SW 1271 (cell line): ENCODE measurements at regions not wholly inside any gene's neighbourhood (a gene's known extent, or its start where the extent isn't known, plus 50 kb on each side); places are given as distances from the start of the nearest gene placed in this dataset.
"Not testable (repeated sequence)": the region's sequence is repeated elsewhere in the genome, so short reads cannot be mapped to it uniquely, and the experiment has no call there.

Experiments
- DNase-seq, 2 experiments: peaks; one replicate each; lab custom pipeline; 2025; lab: John Stamatoyannopoulos, UW

GRCh38 chr3:153910387-153910786, 210.8 kb upstream of the ARHGEF26 start:
- no peak for DNase-seq

DNA sequence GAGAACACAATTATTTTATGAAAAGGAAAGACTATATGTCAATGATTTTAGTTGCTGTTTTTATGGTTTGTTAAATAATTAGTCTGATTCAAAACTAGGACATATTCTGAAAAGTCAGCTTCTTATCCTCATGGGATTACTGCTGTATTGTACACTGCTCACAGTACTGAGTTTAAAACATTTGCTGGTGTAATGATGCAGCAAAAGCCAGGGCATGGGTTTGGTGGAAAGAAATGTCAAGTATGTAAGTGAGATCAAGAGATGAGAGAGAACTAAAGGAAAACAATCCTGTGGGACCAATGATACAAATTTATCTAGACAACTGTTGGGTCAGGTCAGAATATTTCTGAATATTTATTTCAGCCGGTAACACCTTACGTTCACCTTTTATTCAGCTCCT, 210.1 kb upstream of the ARHGEF26 start:
- no peak for DNase-seq

- DNase-seq = no peak
Measured at GRCh38 chr3:153919773-153920172, 201.4 kb upstream of the ARHGEF26 start.

- DNase-seq = no peak
Measured at GRCh38 chr3:153921826-153922225, 199.4 kb upstream of the ARHGEF26 start.

DNA sequence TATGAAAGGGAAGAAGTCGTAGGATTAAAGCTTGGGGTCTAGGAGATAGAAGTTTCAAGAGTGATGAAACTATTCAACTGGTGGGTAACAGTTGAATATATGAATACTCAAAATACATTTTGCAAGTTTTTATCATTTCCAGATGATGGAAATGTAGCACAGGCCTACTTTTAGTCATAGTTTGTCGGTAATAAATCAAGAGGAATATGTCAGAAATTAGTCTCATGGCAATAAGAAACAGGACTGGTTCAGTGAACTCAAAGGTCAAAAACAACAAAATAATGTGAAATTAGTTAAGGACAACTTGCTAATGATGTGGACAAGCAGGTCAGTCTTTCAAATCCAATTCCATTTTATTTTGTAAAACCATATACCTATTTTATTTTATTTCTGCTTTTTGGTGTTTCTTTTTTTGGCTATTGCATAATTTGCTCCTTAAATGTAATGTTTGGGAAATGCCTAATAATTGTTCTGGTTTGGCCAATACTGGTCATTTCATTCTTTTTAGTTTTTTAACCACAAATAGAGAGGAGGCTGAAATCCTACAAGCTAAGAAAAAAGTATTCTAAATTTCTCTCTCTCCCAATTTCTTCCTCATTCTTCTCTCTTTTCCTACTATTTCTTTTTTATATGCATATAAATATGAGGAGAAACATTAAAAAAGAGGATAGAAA, 195.2 kb upstream of the ARHGEF26 start:
- no peak for DNase-seq

- peak in 1 of 2 experiments; percentile 40 for DNase-seq
Measured at GRCh38 chr3:153927107-153927506, 194.1 kb upstream of the ARHGEF26 start.

- DNase-seq = no peak
Measured at GRCh38 chr3:153928851-153929250, 192.3 kb upstream of the ARHGEF26 start.

GRCh38 chr3:153933481-153933880, 187.7 kb upstream of the ARHGEF26 start:
- DNase-seq = not testable (repeated sequence)

DNA sequence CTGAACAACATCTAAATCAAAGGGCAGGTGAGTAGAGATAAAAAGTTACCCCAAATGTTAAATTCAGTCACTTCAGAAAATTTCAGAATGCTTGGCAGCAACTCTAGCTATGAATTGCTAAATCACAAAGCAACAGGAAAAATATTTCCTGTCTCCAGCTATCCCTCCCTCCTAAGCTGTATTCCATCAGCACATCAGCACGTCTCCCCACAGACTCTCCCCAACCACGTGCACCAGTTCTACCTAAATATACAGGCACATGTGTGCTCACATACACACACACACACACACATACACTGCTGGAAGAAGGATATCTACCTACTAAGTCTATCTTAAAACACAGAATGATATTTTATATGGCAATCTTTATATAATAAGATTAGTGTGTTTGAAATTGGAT, 177.1 kb upstream of the ARHGEF26 start:
- DNase-seq = no peak

GRCh38 chr3:153951276-153951675, 169.9 kb upstream of the ARHGEF26 start:
- DNase-seq = no peak

DNA sequence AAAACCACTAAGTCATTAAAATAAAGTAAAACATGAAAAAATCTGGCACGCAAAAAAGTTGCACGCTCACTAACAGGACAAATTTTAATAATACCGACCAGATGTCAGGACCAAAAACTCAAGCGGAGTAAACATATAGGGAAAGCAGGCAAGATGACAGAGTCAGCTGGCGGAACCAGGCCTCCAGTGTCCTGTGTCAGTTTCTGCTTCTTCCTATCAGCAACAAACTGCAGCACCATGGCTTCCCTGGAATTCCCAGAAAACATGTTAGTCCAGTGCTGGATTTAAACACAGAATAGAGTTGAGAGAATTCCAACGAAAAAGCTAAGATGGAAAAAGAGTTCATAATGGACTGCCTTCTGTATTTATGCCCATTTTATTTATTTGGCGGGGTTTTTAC, 169.1 kb upstream of the ARHGEF26 start:
- DNase-seq = no peak

DNA sequence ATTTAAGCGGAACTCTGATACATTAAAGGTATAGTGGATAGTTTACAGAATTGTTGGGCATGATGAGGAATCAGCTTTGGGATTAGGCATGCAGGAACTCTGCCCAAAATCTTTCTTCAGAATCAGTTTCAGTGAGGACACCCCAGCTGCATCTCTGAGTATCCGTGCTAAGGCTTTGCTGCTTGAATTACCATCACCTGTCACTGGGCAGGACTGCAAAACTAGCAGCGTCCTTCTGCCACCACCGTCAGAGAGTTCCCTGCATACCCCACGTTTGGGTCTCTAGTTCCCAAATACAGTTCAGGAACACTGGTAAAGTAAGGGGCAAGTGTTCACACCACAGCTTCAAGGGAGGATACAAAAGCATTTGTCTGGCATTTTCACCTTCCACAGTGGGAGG, 164.6 kb upstream of the ARHGEF26 start:
- no peak for DNase-seq

DNA sequence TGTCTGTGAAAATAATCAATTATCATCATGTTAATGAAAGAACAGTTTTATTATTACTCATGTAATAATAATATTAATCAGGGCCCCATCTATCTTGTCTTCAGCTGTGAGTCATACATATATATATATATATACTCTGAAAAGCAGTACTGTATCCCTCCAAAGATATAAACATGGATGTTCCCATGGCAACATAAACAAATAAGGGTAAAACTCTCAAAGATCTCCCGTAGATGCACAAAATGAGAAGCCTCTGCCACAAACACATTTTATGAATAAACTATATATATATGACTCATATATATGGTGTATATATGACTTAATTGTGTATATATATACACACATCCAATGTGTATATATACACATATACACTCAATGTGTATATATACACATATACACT, 163.8 kb upstream of the ARHGEF26 start:
- DNase-seq = no peak

DNA sequence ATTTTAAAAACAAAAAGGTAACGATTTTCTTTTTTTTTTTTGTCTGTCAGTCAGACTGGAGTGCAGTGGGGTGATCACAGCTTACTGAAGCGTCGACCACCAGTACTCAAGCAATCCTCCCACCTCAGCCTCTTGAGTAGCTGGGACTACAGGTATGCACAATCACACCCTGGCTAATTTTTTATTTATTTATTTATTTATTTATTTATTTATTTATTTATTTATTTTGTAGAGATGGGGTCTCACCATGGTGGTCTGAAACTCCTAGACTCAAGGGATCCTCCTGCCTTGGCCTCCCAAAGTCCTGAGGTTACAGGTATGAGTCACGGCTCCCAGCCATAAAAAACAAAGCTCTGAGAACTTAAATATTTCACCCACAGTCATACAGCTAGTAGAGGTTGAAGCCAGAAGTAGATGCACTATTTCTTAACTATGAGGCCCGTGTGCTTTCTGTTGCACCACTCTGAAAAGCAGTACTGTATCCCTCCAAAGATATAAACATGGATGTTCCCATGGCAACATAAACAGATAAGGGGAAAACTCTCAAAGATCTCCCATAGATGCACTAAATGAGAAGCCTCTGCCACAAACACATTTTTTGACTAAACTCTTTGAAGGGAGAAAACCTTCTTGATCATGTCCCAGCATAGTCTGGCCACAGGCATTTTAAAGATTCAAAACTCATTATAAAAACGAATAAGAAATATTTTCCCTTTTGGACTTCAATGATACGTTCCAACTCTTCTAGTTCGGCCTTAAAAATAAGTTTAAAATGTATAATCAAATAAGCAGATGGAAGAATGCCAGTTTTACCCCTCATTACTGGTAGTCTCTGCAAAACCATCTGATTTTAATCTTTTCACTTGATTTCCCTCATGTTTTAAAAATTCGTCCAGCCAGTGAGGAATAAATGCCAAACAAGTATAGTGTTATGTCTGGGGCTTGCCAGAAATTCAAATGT, 162.3 kb upstream of the ARHGEF26 start:
- no peak for DNase-seq

- DNase-seq = no peak
Measured at GRCh38 chr3:153960458-153961074, 160.6 kb upstream of the ARHGEF26 start.

DNA sequence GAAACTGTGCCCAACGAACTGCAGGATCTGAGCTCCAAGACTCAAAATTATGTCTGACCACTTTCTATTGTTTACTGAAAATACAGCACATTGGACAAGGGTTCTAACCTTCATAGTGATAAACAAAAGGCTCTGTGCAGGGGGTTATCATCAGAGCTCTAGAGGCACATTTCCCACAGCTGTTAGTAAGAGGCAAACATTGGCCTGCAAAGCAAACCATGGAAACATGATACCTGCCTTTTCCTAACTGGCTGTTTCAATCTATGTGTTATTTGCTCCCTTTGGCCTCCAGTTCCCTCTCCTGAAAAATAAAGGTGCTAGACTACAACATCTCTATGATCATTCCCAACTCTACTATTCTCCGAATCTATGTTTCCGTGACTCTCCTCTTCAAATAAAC, 159.7 kb upstream of the ARHGEF26 start:
- no peak for DNase-seq

DNA sequence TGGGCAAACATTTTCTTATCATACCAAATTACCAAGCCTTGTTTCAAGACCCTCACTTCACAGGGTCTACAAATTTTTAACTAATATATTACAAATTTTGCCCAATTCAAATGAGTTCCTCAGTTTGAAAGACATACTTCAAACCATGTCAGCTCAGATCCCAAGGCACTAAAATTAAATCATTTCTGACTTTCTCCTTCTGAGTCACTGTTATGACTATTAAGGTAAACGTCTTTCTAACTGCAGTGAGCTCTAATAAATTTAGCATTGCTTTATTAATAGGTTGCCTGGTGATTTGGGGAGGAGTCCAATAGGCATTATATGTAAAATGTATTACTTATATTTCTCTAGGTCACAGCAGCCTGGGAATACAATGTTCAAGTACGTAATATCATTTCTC, 158.2 kb upstream of the ARHGEF26 start:
- DNase-seq = no peak

DNA sequence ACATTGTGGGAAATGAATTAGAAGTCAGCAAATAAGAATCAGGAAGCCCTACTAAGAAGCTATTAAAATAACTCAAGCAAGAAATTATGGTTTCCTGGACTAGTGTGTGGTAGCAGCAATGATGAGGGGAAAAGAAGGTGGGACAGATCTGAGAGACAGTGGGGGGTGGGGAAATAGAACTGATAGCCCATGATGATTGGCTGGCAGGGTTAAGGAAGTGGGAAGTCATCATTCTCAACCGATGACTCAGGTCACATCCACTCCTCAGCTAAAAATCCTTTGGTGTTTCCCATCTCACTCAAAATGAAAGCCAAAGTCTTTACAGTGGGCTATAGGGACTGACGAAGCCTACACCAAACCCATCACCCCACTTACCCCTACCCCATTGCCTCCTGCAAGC, 153.9 kb upstream of the ARHGEF26 start:
- DNase-seq = no peak

DNA sequence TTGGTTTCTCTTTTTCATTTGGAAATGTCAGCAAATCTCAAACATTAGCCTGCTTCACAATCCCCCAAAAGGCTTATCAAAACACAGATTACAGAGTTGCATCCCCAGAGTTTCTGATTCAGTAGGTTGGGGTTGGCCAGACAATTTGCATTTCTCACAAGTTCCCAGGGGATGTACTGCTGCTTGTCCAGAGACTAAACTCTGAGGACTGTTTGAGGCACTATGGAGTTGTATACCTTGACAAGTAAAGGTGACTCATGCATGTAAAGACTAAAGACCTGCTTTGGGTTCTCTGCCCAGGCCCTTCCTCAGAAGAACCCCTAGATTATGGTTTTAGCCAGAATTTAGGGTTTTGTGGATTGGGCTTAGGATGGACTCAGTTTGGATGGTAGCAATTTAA, 151.1 kb upstream of the ARHGEF26 start:
- DNase-seq = no peak

DNA sequence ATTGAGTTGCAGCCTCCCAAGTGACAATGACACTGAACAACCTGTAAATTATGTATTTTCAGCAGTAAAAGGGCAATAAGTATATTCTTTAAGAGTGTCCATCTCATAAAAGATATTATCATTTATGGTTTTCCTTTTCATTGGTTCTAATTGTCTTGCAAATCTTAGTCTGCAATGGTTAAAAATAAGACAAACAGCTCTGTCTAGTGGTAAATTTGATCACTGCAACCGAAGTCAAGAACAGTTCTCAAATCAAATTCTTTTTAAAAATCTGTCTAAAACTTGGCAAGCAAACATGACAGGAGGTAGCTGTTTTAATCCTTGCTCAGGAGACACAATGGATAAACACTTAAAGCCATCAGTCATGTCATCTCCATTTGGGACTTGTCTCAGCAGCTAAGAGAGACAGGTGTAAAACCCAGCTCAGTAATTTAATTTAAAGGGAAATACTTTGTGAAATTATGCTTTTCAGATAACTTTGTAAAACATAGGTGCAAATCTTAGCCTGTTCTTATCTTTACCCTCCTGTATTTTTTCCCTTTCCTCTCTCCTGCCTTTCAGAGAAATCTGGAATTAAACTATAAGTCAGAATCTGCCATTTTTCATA, 150.3 kb upstream of the ARHGEF26 start:
- DNase-seq = peak in 1 of 2 experiments; percentile 56

DNA sequence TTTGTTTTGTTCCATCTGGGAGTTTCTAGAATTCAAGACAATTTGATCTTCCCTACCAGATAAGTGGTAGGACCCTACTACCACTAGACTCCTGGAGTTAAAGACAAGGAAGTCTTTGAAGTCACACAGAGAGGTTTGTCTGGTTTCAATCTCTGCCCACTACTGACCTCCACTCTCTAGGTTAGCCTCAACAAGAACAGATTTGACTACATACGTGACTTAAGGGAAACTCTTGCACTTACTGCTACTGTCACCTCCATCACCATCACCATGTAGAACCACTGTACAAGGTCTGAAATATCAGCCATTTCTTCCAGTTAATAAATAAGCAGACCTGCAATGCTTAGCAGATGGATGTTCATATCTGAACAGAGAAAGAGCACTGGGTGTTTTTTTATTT, 148.3 kb upstream of the ARHGEF26 start:
- DNase-seq = no peak

DNA sequence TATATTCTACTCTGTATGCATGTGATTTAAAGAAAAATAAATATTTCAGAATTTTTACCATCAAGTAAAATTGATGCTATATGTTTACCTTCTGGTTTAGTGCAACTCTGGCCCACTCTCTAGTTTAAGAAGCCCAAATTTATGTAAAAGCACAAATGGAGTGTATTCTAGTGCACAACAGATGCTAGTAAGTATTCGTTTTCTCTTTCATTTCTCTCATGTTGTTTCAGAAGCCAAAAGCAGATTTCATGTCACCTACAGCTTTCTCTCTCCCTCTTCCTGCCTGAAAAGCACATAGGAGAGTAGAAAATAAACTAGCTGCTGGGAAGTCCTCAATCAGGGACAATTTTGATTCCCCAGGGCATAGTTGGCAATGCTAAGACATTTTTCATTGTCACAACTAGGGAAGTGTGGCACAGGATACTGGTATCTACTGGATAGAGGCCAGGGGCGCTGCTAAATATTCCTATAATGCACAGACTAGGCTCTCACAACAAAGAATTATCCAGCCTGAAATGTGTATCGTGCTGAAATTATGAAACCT, 147.4 kb upstream of the ARHGEF26 start:
- DNase-seq = no peak
